Epithelial cell of esophagus (primary cell): ENCODE measurements at regions not wholly inside any gene's neighbourhood (a gene's known extent, or its start where the extent isn't known, plus 50 kb on each side); places are given as distances from the start of the nearest gene placed in this dataset.

Source experiments
- DNase-seq: peaks from one replicate; pipeline ENCODE4 v3.0.0; 2010; ENCODE audit warnings: low read depth
- H3K4me3 ChIP-seq: 2 replicates; pipeline ENCODE4 v1.5.1; 2011; ENCODE audit warnings: mild to moderate bottlenecking, low read length, control low read depth
- CTCF ChIP-seq: IDR thresholded peaks from 2 replicates; pipeline ENCODE4 v1.5.1; 2011; ENCODE audit warnings: low read depth, mild to moderate bottlenecking, low read length, control low read depth, inconsistent platforms; ENCODE audit not compliant: insufficient read depth; ENCODE audit errors: missing control alignments

DNA sequence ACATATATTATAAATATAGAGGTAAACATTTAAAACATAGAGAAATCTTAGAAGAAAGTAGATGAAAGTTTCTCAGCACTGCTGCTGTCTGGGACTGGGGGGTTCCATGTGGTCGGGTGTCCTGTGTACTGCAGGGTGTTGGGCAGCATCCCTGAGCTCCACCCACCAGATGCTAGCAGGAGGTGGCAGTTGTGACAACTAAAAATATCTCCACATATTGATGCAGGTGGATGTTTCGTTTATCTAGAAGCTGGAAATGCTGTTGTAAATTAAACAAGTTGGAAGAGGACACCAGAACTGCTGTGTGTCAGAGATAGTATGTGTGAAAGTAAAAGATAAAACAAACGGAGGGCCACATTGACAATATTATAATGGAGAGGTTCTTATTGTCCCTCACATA is 297.1 kb upstream of the USP9Y start:
- no peak for TF ChIP-seq CTCF
- H3K4me3 ChIP-seq, result no peak overlapping the region
- no peak for DNase-seq

DNA sequence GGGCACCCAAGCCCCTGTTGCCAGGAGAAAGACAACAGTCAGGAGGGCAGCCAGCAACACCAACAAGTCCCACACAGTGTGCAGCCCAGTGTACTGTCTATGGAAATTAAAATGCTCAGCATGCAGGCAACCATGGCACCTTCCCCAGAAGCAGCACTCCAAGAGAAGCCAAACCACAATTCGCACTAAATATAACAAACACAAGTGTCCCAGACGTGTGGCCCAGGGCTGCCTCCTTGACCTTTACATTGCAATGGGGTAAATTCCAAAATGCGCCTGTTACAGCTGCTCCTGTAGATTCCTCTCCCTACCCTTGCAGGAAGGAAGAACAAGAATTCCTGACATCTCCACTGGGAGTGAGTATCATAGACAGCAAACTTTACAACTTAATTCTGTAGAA is 292.8 kb upstream of the USP9Y start:
- no peak for DNase-seq
- no peak overlapping the region for H3K4me3 ChIP-seq
- TF ChIP-seq CTCF, result no peak

GRCh38 chrY:12410696-12411095 is 290.3 kb upstream of the USP9Y start:
- DNase-seq, result peak; percentile 61
- no peak for TF ChIP-seq CTCF
- no peak overlapping the region for H3K4me3 ChIP-seq

DNA sequence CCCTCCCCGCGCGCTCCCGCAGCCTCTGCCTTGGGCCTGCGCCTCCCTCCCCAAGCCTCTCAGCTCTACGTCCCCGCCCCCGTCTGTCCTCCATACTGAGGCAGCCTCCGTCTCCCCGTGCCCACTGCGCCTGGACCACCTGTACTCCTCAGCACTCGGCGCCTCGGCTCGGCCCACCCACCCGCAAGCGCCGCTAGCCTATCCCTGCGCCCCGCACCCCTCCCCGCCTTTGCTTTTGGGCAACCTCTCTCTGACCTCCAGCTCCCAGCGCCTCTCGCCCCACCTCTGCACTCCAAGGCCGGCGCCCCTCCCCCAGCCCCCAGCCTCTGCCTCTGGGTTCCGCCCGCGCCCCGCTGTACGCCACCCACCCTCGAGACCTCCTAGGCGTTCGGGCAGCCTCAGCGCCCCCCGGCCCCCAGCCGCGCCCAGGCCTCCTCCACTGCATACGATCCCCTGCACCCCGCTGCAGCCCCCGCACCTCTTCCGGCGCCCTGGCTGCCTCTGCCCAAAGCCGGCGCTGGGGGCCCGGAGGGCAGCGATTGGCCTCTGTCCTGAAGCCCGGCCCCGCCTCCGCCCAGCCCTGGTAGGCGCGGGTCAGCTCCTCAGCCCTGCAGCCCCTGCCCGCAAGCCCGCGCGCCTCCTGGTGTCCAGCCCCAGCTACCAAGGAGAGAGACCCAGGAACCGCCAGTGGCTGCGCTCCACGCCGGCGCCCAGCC is 279.8 kb upstream of the USP9Y start:
- peak; percentile 9 for TF ChIP-seq CTCF
- peak; percentile 45 for DNase-seq
- H3K4me3 ChIP-seq, result peak overlapping the region; percentile 43

DNA sequence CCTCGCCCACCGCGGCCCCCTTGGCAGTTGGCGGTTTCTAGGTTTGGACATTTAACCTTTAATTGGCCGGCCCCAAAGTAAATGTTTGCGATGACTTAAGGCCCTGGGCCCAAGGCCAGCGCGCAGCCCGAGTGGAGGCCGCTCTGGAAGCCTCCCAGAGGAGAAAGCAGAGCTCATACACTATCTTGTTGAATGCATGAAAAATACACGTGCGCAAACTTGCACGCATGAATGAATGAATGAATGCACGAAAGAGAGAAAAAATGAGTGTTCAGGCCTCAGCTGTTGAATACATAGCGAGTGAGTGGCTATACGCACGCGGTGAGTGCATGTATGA is 279.3 kb upstream of the USP9Y start:
- H3K4me3 ChIP-seq, result peak overlapping the region; percentile 43
- no peak for TF ChIP-seq CTCF
- DNase-seq, result no peak

DNA sequence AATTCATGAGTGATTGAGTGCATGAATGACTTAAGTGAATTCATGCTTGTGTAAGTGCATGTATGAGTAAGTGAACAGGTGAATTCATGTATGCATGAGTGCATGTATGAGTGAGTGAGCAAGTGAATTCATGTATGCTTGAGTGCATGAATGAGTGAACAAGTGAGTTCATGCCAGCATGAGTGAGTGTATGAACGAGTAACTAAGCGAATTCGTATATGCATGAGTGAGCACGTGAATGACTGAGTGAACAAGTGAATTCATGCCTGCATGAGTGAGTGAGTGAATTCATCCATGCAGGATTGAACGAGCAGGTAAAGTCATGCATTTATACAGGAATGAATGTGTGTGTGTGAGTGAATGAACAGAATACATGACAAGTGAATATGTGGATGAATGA is 278.5 kb upstream of the USP9Y start:
- TF ChIP-seq CTCF, result no peak
- no peak overlapping the region for H3K4me3 ChIP-seq
- DNase-seq, result peak; percentile 64
